GM12878 (cell line): ENCODE measurements at regions not wholly inside any gene's neighbourhood (a gene's known extent, or its start where the extent isn't known, plus 50 kb on each side); places are given as distances from the start of the nearest gene placed in this dataset.

ENCODE experiments used
- EZH2 ChIP-seq: IDR thresholded peaks from 2 replicates; pipeline ENCODE4 v1.6.1; 2012; ENCODE audit warnings: low read depth, mild to moderate bottlenecking, control low read depth, inconsistent platforms, low read length, borderline replicate concordance; ENCODE audit not compliant: control insufficient read depth
- POLR2AphosphoS5 ChIP-seq: IDR thresholded peaks from 2 replicates; pipeline ENCODE4 v1.6.1; 2011; ENCODE audit warnings: mild to moderate bottlenecking, low read length, inconsistent platforms
- SPI1 ChIP-seq: IDR thresholded peaks from 2 replicates; pipeline ENCODE4 v1.6.1; 2011; ENCODE audit warnings: low read depth, mild to moderate bottlenecking, low read length, moderate library complexity, borderline replicate concordance; ENCODE audit not compliant: insufficient read depth
- TAF1 ChIP-seq: IDR thresholded peaks from 2 replicates; pipeline ENCODE4 v1.6.1; 2011; ENCODE audit warnings: mild to moderate bottlenecking, low read depth, low read length, borderline replicate concordance
- TF ChIP-seq, protein P1 (sequence below): IDR thresholded peaks from 2 replicates; pipeline ENCODE4 v1.6.1; 2011; ENCODE audit warnings: low read depth, mild to moderate bottlenecking, low read length, moderate library complexity, borderline replicate concordance; ENCODE audit errors: extremely low read depth
- TF ChIP-seq, protein P2 (sequence below), 3 experiments: IDR thresholded peaks in 2 of 3; conservative IDR thresholded peaks in 1 of 3; 2 replicates each; pipeline ENCODE4 v1.5.1; 2011; ENCODE audit warnings: low read depth in 3 of 3, low read length in 3 of 3, mild to moderate bottlenecking in 3 of 3, control low read depth in 2 of 3, moderate library complexity in 2 of 3, inconsistent platforms in 1 of 3, mixed read lengths in 1 of 3; ENCODE audit not compliant: control insufficient read depth in 2 of 3, insufficient read depth in 1 of 3; ENCODE audit errors: extremely low read depth in 1 of 3

DNA sequence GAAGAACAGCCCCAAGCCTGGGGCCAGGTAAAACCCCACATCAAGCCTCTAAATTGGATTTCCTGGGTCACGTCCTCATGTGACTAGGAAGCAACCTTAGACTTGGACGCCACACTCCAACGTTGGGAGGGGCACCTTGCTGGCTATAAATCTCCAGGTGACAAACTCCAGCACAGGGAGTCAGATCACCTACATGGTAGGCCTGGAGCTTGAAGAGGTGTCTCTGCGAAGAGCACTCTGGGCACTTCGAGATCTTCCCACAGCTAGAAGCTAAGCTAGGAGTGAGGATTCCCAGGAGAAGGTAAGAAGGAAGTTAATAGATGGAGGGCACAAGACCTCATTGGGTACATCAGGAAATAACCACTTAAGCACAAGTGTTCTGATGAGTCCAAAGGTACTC is 77.1 kb upstream of the GNAZ start:
- TF ChIP-seq SPI1, result no peak
- TF ChIP-seq, protein P1, sequence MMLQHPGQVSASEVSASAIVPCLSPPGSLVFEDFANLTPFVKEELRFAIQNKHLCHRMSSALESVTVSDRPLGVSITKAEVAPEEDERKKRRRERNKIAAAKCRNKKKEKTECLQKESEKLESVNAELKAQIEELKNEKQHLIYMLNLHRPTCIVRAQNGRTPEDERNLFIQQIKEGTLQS, result no peak
- no peak for TF ChIP-seq EZH2
- TF ChIP-seq TAF1, result no peak
- TF ChIP-seq, protein P2, sequence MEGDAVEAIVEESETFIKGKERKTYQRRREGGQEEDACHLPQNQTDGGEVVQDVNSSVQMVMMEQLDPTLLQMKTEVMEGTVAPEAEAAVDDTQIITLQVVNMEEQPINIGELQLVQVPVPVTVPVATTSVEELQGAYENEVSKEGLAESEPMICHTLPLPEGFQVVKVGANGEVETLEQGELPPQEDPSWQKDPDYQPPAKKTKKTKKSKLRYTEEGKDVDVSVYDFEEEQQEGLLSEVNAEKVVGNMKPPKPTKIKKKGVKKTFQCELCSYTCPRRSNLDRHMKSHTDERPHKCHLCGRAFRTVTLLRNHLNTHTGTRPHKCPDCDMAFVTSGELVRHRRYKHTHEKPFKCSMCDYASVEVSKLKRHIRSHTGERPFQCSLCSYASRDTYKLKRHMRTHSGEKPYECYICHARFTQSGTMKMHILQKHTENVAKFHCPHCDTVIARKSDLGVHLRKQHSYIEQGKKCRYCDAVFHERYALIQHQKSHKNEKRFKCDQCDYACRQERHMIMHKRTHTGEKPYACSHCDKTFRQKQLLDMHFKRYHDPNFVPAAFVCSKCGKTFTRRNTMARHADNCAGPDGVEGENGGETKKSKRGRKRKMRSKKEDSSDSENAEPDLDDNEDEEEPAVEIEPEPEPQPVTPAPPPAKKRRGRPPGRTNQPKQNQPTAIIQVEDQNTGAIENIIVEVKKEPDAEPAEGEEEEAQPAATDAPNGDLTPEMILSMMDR (IDR thresholded peaks at IDR 0.05 in 2 of 3, conservative IDR thresholded peaks at IDR 0.05 in 1 of 3; ENCODE audit: control insufficient read depth in 2 of 3, extremely low read depth in 1 of 3, insufficient read depth in 1 of 3, low read depth in 3 of 3, low read length in 3 of 3), result no peak
- no peak for TF ChIP-seq POLR2AphosphoS5
